Transverse colon (tissue), 4 donors: ENCODE measurements at regions not wholly inside any gene's neighbourhood (a gene's known extent, or its start where the extent isn't known, plus 50 kb on each side); places are given as distances from the start of the nearest gene placed in this dataset.
"Not testable (repeated sequence)": the region's sequence is repeated elsewhere in the genome, so short reads cannot be mapped to it uniquely, and the experiment has no call there.

Experiments used
- DNase-seq: peaks from one replicate; pipeline ENCODE4 v3.0.0-alpha.2; 2019
- H3K27ac ChIP-seq, 4 donors: fragments of 200-600 bp; sonication (generic); 2 replicates each; pipeline ENCODE4 v1.5.1; 2016 to 2018; ENCODE audit warnings: inconsistent platforms in 4 of 4
- H3K27me3 ChIP-seq: fragments of 200-600 bp; sonication (generic); 2 replicates; pipeline ENCODE4 v1.5.1; 2017; ENCODE audit warnings: inconsistent platforms
- H3K36me3 ChIP-seq, 4 donors: fragments of 200-600 bp; sonication (generic); 2 replicates each; pipeline ENCODE4 v1.5.1; 2017 to 2019; ENCODE audit warnings: inconsistent platforms in 4 of 4
- H3K4me1 ChIP-seq, 4 donors: fragments of 200-600 bp; sonication (generic); 2 replicates each; pipeline ENCODE4 v1.5.1; 2017 to 2020; ENCODE audit warnings: inconsistent platforms in 4 of 4
- H3K4me3 ChIP-seq, 4 donors: fragments of 200-600 bp; sonication (generic); 1 replicate in 1 of 4; 2 replicates in 3 of 4; pipeline versions ENCODE4 v1.5.1 to v1.6.1; 2017 to 2019; ENCODE audit warnings: inconsistent platforms in 4 of 4
- H3K9me3 ChIP-seq, 2 donors: fragments of 200-600 bp; sonication (generic); 2 replicates each; pipeline ENCODE4 v1.5.1; 2017 to 2019; ENCODE audit warnings: inconsistent platforms in 2 of 2
- EP300 ChIP-seq: sonication (generic); formaldehyde crosslinking; IDR thresholded peaks from one replicate; pipeline ENCODE4 v1.6.1; 2017; ENCODE audit warnings: antibody characterized with exemption, low read depth
- POLR2A ChIP-seq: fragments of 450-650 bp; IDR thresholded peaks from one replicate; pipeline ENCODE4 v1.6.1; 2016; ENCODE audit warnings: antibody characterized with exemption, mild to moderate bottlenecking, moderate library complexity
- POLR2AphosphoS5 ChIP-seq, 3 donors: sonication (generic); formaldehyde crosslinking; IDR thresholded peaks; one replicate each; pipeline ENCODE4 v1.6.1; 2016; ENCODE audit warnings: antibody characterized with exemption in 3 of 3
- WGBS, 2 donors: methylation state at CpG; one replicate each; pipeline ENCODE4 v1.1.5; 2018; ENCODE audit warnings: low coverage in 1 of 2; 5-methylcytosine and 5-hydroxymethylcytosine counted together
- in situ Hi-C, 4 donors: fragments of 200-750 bp; cut with MboI; loops; one replicate each; pipeline versions ENCODE4 v1.15.0 to v1.15.1; 2017; ENCODE audit warnings: low sequenced_read_pairs in 3 of 4, low pct_ligation_motif_present in 1 of 4, low pct_unique_long_range_greater_than_20kb in 1 of 4
- intact Hi-C: fragments of 100-400 bp; cut with DNase I; formaldehyde crosslinking; loops from one replicate; pipeline ENCODE4 v1.15.1; 2023; ENCODE audit warnings: low total_unique reads
- TF ChIP-seq, protein P1 (sequence below), 5 experiments: fragments of 200-600 bp in 3 of 5; fragments of 450-650 bp in 2 of 5; sonication (generic) in 3 of 5; IDR thresholded peaks; 1 replicate in 2 of 5; 2 replicates in 3 of 5; pipeline ENCODE4 v1.5.1; 2016 to 2017; ENCODE audit warnings: antibody characterized with exemption in 5 of 5, inconsistent platforms in 3 of 5, mild to moderate bottlenecking in 2 of 5, moderate library complexity in 1 of 5

- 90% methylated on average over 4 of the region's 5 CpGs; no CpG with 5 or more reads in 1 of the 2 donors for WGBS, 2 donors
- H3K27ac ChIP-seq, H3K36me3 ChIP-seq, H3K4me1 ChIP-seq, H3K27me3 ChIP-seq, H3K9me3 ChIP-seq, intact Hi-C loops, H3K4me3 ChIP-seq: not testable (repeated sequence)
- DNase-seq = peak; percentile 1
- in situ Hi-C loops = loop anchor here in 1 of 4 donors (25.0 kb wide), 1 partner anchor 234 kb away; the partner anchor contains the start of gene GOSR1
Observed at GRCh38 chr17:30720971-30721370, 103.5 kb downstream of the CRLF3 start.

- no peaks in the 10 kb centered on the region for H3K36me3 ChIP-seq
- H3K27ac ChIP-seq = no peak overlapping the region
- no peaks in the 10 kb centered on the region for H3K4me1 ChIP-seq
- DNase-seq = peak; percentile 6
- intact Hi-C loops (no loop called here), in situ Hi-C loops (loop anchor here in 1 of 4 donors (25.0 kb wide), 1 partner anchor 233 kb away; the partner anchor contains the start of gene GOSR1)
- H3K4me3 ChIP-seq = no peak overlapping the region
- WGBS, 2 donors = 93% methylated on average over 13 of the region's 14 CpGs; no CpG with 5 or more reads in 1 of the 2 donors
- no peaks in the 10 kb centered on the region for H3K9me3 ChIP-seq
- no peak for TF ChIP-seq POLR2A
- no peak for TF ChIP-seq POLR2AphosphoS5 (IDR thresholded peaks at IDR 0.05)
- TF ChIP-seq, protein P1, sequence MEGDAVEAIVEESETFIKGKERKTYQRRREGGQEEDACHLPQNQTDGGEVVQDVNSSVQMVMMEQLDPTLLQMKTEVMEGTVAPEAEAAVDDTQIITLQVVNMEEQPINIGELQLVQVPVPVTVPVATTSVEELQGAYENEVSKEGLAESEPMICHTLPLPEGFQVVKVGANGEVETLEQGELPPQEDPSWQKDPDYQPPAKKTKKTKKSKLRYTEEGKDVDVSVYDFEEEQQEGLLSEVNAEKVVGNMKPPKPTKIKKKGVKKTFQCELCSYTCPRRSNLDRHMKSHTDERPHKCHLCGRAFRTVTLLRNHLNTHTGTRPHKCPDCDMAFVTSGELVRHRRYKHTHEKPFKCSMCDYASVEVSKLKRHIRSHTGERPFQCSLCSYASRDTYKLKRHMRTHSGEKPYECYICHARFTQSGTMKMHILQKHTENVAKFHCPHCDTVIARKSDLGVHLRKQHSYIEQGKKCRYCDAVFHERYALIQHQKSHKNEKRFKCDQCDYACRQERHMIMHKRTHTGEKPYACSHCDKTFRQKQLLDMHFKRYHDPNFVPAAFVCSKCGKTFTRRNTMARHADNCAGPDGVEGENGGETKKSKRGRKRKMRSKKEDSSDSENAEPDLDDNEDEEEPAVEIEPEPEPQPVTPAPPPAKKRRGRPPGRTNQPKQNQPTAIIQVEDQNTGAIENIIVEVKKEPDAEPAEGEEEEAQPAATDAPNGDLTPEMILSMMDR (IDR thresholded peaks at IDR 0.05) = no peak
- TF ChIP-seq EP300 = no peak
- no peaks in the 10 kb centered on the region for H3K27me3 ChIP-seq
Observed at GRCh38 chr17:30720013-30720471, 104.5 kb downstream of the CRLF3 start.

- H3K27me3 ChIP-seq, H3K36me3 ChIP-seq, H3K27ac ChIP-seq, H3K4me3 ChIP-seq, intact Hi-C loops, H3K9me3 ChIP-seq, H3K4me1 ChIP-seq: not testable (repeated sequence)
- TF ChIP-seq, protein P1 (IDR thresholded peaks at IDR 0.05) = peak; percentile 64 to 76 (median 70)
- 71% methylated on average over 7 to 22 of the region's 22 CpGs for WGBS, 2 donors
- peak; percentile 75 for DNase-seq
- in situ Hi-C loops = loop anchor here in 1 of 4 donors (25.0 kb wide), 1 partner anchor 232 kb away; the partner anchor contains the start of gene GOSR1
Observed at GRCh38 chr17:30719131-30719973, 105.1 kb downstream of the CRLF3 start.

DNA sequence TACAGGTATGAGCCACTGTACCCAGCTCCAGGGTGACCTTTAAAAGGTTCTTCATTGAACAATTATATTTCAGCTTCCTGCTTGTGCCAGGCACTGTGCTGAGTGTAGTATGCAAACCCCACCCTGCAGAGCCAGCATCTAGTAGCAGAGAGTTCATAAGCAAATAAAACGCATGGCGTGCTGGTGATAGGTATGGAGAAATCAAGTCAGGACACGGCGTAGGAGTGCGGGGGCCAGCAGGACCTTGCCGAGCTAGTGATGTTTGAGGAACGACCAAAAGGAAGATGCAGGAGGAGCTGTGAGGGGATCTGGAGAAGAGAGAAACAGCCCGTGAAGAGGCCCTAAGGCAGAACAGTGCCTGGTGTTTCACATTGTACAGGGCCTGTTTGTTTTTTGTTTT, 105.8 kb downstream of the CRLF3 start:
- H3K4me1 ChIP-seq, H3K4me3 ChIP-seq, intact Hi-C loops, H3K9me3 ChIP-seq, H3K36me3 ChIP-seq, H3K27me3 ChIP-seq, H3K27ac ChIP-seq: not testable (repeated sequence)
- peak; percentile 5 for DNase-seq
- in situ Hi-C loops = loop anchor here in 1 of 4 donors (25.0 kb wide), 1 partner anchor 231 kb away; the partner anchor contains the start of gene GOSR1
- 90 to 94% methylated on average over 5 to 8 of the region's 8 CpGs for WGBS, 2 donors

GRCh38 chr17:30718099-30718447, 106.4 kb downstream of the CRLF3 start:
- H3K27me3 ChIP-seq, H3K36me3 ChIP-seq, H3K9me3 ChIP-seq, H3K4me3 ChIP-seq, H3K27ac ChIP-seq, intact Hi-C loops, H3K4me1 ChIP-seq: not testable (repeated sequence)
- DNase-seq = peak; percentile 1
- WGBS, 2 donors = 95% methylated on average over 6 of the region's 6 CpGs; no CpG with 5 or more reads in 1 of the 2 donors
- in situ Hi-C loops = loop anchor here in 1 of 4 donors (25.0 kb wide), 1 partner anchor 231 kb away; the partner anchor contains the start of gene GOSR1
